AML-193 (cell line): ENCODE measurements at regions not wholly inside any gene's neighbourhood (a gene's known extent, or its start where the extent isn't known, plus 50 kb on each side); places are given as distances from the start of the nearest gene placed in this dataset.
"Not testable (repeated sequence)": the region's sequence is repeated elsewhere in the genome, so short reads cannot be mapped to it uniquely, and the experiment has no call there.

Experiments used
- DNase-seq, 2 experiments: peaks; one replicate each; lab custom pipeline; 2025; lab: John Stamatoyannopoulos, UW

DNA sequence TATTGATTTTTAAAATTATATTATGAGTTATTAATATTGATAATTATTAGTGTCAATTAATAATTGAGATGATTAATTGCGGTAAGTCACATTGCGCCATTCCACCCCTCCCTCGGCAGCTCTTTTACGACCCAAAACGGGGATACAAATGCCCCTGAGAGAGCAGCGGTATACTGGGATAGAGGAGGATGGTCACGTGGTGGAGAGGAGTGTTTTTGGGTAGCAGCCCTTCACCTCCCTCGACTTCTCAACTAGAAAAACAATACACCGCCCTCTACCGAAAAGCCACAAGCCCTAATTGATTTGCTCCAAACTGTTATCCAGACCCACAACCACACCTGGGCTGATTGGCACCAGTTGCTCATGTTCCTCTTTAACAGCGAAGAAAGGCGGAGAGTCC lies 71.0 kb downstream of the DAPL1 start:
- not testable (repeated sequence) for DNase-seq

DNA sequence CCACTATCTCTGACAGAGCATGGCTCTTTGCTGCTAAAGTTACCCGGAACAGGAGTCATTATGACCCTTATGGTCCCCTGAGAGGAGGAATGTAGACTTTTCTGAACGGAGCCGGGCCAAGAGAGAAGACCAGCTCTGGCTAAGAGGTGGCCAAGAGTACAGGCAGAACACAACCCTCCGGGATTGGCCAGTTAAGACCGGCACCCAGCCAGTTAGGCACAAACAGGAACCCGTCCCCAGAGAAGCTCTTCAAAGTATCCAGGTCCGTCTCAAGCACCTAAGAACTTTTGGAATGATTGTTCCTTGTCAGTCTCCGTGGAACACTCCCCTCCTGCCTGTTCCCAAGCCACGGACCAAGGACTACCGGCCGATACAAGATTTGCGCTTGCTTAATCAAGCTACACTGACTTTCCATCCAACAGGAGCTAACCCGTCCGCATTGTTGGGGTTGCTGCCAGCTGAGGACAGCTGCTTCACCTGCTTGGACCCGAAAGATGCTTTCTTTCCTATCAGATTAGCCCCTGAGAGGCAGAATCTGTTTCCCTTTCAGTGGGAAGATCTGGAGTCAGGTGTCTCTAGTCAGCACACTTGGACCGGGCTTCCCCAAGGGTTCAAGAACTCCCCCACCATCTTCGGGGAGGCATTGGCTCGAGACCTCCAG lies 72.5 kb downstream of the DAPL1 start:
- DNase-seq: not testable (repeated sequence)

DNA sequence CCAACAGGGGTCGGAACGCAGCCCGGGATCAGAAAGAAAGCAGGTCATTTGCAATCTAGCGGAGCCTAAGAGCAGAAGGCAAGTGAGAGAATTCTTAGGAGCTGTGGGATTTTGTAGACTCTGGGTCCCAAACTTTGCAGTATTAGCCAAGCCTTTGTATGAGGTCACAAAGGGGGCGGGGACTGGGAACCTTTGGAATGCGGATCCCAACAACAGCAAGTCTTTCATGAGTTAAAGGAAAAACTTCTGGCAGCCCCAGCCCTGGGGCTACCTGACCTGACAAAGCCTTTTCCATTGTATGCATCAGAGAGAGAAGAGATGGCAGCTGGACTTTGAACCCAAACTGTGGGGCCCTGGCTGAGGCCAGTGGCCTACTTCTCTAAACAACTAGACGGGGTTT lies 73.3 kb downstream of the DAPL1 start:
- DNase-seq: not testable (repeated sequence)

DNA sequence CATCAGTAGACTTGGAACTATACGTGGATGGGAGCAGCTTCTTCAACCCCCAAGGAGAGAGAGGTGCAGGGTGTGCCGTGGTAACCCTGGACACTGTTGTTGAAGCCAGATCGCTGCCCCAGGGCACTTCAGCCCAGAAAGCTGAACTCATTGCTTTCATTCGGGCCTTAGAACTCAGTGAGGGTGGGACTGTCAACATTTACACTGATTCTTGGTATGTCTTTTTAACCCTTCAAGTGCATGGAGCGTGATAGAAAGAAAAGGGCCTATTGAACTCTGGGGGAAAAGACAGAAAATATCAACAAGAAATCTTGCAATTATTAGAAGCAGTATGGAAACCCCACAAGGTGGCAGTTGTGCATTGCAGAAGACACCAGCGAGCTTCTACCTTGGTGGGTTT lies 74.0 kb downstream of the DAPL1 start:
- not testable (repeated sequence) for DNase-seq

DNA sequence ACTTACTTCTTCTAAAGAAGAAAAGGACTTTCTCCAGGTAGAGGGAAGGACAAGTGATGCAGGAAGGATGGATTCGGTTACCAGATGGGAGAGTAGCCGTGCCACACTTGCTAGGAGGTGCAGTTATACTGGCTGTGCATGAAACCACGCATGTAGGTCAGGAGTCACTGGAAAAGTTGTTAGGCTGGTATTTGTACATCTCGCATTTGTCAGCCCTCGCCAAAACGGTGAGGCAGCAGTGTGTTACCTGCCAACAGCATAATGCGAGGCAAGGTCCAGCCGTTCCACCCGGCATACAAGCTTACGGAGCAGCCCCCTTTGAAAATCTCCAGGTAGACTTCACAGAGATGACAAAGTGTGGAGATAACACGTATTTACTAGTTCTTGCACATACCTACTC lies 74.5 kb downstream of the DAPL1 start:
- DNase-seq: not testable (repeated sequence)

DNA sequence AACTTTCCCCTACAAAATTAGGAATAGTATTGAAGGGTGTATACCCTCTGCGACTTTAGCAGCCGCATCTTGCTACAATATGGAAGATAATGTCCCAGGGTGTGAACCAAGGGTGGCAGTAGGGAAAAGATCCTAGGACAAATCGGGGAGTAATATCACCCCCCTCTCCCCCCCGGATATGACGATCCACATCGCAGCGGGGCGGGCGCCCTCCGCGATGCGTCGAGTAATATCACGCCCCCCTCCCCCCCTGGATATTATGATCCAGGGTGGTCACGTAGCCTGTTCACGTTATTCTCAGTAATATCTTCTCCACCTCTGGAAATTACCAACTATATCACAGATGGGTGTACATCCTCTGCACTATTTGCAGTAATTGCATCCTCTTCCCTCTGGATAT lies 82.9 kb downstream of the DAPL1 start:
- DNase-seq: no peak

DNA sequence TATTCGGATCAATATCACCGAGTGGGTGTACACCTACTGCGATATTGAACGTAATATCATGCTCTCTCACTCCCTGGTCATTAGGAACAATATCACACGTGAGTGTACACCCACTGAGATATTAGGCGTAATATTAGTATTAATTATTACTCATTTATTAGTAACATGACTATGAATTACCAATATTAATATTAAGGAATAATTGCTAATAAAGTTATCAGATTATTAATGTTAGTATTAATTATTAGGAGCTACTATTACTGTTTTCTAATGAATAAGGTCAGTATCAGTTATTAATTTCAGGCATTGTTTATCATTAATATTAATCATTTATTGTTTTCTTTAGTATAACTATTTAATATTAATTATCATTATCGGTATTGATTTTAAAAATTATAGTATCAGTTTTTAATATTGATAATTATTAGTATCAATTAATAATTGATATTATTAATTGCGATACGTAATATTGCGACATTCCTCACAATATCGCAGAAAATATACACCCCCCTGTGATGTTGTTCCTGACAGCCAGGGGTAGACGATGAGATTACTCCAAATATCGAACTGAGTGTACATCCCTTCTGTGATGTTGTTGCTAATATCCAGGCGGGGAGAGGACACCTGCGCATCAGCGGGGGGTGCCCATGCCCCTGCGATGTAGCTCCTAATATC lies 84.2 kb downstream of the DAPL1 start:
- no peak for DNase-seq

DNA sequence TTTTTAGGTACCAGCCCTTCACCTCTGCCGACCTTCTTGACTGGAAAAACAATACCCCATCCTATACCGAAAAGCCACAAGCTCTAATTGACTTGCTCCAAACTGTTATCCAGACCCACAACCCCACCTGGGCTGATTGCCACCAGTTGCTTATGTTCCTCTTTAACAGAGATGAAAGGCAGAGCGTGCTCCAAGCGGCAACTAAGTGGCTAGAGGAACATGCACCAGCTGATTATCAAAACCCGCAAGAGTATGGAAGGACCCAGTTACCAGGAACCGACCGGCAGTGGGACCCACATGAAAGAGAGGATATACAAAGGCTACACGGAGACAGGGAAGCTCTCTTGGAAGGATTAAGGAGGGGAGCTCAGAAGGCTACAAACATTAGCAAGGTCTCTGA lies 86.1 kb upstream of the TANC1 start:
- DNase-seq: no peak

DNA sequence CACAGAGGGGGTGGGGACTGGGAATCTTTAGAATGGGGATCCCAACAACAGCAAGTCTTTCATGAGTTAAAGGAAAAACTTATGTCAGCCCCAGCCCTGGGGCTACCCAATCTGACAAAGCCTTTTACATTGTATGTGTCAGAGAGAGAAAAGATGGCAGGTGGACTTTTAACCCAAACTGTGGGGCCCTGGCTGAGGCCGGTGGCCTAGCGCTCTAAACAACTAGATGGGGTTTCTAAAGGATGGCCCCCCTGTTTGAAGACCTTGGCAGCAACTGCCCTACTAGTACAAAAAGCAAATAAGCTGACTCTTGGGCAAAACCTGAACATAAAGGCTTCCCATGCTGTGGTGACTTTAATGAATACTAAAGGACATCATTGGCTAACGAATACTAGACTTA lies 83.9 kb upstream of the TANC1 start:
- DNase-seq: not testable (repeated sequence)

DNA sequence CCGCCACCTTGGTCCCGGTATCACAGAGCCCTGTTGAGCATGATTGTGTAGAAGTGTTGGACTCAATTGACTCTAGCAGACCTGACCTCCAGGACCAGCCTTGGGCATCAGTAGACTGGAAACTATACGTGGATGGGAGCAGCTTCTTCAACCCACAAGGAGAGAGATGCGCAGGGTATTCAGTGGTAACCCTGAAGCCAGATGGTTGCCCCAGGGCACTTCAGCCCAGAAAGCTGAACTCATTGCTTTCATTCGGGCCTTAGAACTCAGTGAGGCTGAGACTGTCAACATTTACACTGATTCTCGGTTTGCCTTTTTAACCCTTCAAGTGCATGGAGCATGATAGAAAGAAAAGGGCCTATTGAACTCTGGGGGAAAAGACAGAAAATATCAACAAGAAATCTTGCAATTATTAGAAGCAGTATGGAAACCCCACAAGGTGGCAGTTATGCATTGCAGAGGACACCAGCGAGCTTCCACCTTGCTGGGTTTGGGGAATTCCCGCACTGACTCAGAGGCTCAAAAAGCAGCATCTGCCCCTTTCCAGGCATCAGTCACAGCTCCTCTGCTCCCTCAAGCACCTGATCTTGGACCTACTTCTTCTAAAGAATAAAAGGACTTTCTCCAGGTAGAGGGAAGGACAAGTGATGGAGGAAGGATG lies 83.3 kb upstream of the TANC1 start:
- not testable (repeated sequence) for DNase-seq

DNA sequence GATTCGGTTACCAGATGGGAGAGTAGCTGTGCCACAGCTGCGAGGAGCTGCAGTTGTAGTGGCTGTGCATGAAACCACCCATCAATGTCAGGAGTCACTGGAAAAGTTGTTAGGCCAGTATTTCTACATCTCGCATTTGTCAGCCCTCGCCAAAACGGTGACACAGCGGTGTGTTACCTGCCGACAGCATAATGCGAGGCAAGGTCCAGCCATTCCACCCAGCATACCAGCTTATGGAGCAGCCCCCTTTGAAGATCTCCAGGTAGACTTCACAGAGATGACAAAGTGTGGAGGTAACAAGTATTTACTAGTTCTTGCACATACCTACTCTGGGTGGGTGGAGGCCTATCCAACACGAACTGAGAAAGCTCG lies 82.8 kb upstream of the TANC1 start:
- not testable (repeated sequence) for DNase-seq

DNA sequence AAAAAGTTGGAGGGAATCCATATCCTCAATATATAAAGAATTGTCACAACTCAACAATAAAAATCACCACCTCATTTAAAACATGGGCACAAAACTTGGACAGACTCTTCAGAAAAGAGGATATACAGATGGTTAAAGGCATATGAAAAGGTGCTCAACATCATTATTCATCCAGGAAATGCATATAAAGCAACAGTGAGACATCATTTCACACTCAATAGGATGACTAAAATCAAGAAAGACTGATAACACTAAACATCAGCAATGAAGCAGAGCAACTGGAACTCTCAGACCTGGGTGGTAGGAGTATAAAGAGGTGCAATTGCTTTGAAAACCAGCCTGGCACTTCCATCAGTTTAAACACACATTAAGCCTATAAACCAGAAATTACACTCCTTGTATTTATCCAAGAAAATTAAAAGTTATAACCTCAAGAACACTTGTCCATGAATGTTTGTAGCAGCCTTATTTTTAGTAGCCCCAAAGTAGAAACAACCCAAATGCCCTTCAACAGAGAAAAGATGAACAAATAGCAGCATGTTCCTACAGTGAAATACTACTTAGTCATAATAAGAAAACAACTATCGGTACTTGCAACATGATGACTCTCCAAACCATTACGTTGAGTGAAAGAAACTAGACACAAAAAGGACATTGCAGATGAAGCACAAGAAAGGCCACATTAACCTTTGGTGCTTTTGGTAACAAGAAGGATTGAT lies 79.1 kb upstream of the TANC1 start:
- no peak for DNase-seq

DNA sequence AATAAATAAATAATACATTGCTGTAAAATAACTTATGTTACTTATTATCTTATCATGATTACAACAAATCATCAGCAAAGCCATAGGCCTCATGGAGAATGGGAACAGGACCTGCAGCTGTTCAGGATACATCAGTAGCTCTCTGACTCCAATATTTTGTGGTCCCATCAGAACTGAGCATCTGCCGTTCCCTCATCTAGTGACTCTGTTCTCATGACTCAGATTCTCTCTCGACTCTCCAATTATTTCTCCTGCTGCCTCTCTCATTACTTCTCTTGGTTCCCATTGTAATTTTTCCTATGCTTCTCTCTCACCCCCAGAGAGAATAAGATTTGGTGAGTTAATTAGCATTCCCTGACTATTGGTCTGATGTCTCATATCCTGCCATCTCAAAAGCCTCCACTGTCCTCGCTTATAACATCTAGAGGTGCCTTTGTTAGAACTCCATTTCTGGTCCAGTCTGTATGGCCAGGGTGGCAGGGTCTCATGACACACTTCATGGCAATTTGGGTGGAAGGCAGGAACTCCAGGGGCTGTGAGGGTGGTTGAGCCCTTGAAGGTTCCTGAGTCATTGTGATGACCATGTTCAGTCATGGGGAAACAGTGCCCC lies 78.0 kb upstream of the TANC1 start:
- DNase-seq: no peak

DNA sequence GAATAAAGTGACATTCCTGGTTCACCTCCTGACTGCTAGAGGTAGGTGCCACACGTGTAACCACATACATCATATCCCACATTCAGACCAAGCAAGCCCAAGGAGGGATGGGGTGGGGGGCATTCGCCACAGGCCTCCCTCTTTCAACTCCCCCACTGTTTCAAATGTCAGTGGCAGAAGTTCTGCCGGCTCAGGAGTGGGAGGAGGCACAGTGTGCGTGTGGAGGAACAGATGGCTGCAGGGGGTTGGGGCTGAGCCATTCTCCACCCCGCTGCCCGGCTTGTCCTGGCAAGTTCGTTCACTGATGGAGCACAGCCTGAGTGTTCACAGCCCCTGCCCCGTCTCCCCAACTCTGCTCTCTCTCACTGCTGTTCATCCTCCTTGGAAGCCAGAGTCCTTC lies 75.4 kb upstream of the TANC1 start:
- no peak for DNase-seq

DNA sequence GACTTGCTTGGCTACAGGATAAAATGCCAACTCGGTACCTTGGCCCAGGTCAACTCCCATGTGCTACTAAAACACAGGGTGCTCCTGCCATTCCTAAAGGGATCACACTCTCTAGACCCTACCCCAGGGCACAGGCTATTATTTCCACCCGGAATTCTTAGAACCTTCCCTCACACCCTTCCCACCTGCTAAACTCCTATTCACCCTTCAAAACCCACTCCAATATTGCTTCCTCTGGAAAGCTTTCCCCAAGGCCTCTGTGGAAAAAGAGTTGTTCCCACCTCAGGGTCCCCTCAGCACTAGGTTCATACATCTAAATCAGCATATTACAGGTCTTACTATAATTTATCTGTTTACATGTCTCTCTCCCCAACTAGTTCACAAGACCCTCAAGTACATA lies 75.0 kb upstream of the TANC1 start:
- DNase-seq: no peak

DNA sequence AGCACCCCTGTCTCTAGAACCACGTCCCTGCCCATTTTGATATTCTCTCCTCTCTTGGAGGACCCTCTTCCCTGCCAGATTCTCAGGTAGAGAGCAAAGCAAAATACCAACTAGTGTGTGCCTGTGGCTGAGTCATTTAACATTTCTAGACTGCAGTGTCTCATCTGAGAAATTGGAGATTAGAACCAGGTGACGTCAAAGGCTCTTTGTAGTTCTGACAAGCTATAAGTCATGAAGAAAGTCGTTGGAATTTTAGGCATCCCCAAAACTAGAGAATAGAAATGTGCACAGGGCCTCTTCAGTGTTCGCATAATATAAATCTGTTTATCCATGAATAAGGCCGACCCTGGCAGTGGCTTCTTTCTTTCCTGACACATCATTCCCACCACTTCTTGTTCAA lies 74.4 kb upstream of the TANC1 start:
- DNase-seq: no peak

DNA sequence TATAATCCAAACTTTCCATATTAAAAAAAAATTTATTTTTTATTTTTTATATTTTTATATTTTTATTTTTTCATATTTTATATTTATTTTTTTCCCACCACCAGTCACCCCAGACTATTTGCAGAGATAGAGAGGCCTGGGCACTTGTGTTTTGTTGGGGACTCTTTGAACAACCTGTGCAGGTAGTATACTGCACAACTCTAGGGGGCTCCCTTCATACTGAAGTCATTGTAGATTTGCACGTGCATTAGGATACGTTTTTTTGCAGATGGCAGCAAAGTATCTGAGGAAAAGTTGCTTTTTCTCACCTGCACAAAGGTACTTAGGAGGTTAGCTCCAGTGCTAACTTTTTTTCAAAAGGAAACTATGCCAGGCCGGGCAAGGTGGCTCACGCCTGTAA lies 73.9 kb upstream of the TANC1 start:
- DNase-seq: no peak

DNA sequence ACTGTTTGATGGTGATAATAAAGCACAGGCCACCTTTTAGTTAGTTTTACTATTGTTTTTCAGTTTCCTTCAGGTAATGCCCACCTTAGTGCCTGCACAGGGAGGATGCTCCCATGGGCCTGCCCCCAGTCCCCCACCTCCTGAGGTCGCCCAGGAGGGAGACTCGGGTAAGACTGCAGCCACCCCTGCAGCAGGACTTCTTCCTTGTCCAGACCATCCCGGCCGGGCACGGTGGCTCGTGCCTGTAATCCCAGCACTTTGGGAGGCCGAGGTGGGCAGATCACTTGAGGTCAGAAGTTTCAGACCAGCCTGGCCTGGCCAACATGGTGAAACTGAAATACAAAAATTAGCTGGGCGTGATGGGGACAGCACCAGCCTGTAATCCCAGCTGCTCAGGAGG lies 68.1 kb upstream of the TANC1 start:
- no peak for DNase-seq

DNA sequence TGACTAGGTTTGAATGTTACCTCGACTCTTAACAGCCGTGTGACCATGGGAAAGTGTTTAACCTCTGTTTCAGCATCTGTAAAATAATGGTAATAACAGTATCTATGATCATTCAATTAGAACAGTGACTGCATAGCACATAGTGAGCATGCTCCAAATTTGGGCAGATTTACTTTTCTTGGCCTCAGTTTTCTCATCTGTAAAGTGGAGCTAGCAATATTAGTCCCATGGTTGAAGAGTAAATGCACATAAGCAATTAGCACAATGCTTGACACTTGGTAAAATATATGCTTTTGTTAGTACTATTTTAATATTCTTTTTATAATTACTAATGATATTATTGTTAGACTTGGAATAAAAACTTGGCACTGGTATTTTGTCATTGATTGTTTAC lies 66.4 kb upstream of the TANC1 start:
- DNase-seq: no peak

DNA sequence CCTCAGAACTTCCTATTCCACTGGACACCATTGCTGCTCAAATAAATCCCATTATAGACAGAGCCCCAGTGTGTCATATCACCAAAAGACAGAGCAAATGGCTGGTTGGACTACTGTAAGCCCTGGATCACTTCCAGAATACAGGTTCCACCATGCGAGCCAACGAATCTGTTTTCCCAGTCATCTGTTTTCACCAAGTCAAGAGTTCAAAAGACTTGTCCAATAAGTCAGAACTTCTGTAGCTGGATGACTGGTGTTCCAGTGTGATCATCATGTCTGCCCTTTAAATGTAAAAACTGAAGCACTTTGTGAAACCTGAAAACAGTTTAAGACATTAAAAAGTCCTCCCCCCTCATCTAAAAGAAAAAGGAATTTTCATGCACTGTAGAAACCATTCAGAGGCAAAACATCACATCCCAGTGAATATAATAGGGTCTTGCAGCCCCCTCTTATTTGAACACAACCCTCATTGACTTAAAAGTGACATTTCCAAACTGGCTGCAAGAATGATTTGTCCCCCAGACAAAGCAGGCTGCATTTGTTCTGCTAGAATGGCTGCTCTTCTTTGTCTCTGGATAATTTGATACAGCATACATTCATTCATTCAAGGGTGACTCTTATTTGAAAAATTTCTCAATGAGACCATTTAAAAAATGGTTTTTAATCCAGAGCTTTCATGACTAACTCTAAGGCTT lies 64.6 kb upstream of the TANC1 start:
- no peak for DNase-seq

DNA sequence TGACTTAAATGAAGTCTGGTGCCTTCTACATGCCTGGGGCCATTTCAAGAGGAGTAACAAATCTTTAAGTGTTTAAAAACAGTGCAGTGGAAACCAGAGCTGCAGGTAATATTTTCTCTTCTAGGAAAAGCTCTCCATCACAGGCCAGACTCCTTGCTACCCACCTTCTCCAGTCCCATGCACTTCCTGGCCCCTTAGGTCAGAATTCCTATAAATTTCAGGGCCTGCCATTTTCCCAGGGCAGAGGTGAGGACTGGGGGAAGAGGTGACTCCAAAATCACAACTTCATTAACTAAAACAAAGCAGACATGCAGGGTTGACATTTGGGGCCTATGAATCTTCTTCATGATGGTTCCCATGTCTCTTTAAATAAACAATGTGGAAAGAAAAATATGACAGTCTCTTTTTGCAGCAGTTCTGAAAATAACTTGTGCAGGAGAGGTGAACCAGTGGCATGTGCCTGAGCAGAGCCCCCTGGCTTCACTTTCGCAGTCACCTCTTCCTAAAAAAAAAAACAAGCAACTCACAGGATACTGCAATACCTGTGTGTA lies 63.7 kb upstream of the TANC1 start:
- DNase-seq: no peak

DNA sequence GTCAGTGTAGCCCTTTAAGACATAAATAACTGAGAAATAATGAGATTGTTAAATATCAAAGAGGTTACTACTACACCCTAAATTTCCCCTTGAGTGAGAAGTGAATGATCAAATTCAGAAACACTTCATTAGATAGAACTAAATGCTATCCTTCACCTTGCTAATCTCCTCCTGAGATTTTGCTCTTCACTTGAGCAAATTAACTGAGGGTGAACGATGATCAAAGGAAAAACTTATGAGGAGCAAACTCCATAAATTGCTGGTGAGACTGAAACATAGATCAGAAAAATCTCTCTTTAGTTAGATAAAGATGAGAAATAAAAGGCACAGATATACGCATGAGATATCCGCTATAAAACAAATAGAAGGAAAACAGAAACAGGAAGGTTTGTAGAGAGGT lies 63.1 kb upstream of the TANC1 start:
- no peak for DNase-seq
